ENCODE measurements at regions not wholly inside any gene's neighbourhood (a gene's known extent, or its start where the extent isn't known, plus 50 kb on each side); places are given as distances from the start of the nearest gene placed in this dataset.

- TF ChIP-seq YY1 (IDR thresholded peaks at IDR 0.05; ENCODE audit: insufficient read depth, insufficient read length), result no peak
- TF ChIP-seq SUZ12 (IDR thresholded peaks at IDR 0.05; ENCODE audit: extremely low read depth, insufficient read depth, insufficient read length), result no peak
Observed at GRCh38 chr2:187117483-187117882, 268.5 kb upstream of the ZSWIM2 start.

Measured in NT2/D1 (cell line).